Cardiac muscle cell (in vitro differentiated cells and primary cell): ENCODE measurements at regions not wholly inside any gene's neighbourhood (a gene's known extent, or its start where the extent isn't known, plus 50 kb on each side); places are given as distances from the start of the nearest gene placed in this dataset.

ENCODE experiments used
- DNase-seq, 2 donors: peaks; one replicate each; pipeline versions ENCODE4 v3.0.0 to v3.0.0-alpha.2; 2010 to 2017; ENCODE audit warnings: low read depth in 1 of 2, low spot score in 1 of 2
- H3K27ac ChIP-seq: fragments of 200-600 bp; sonication (generic); 2 replicates; pipeline ENCODE4 v1.5.1; 2016
- H3K27me3 ChIP-seq: fragments of 200-600 bp; sonication (generic); 2 replicates; pipeline ENCODE4 v1.6.0; 2016; ENCODE audit warnings: control low read depth
- H3K36me3 ChIP-seq: fragments of 200-600 bp; sonication (generic); 2 replicates; pipeline ENCODE4 v1.5.1; 2016; ENCODE audit warnings: control low read depth
- H3K4me1 ChIP-seq: fragments of 200-600 bp; sonication (generic); 2 replicates; pipeline ENCODE4 v1.8.1; 2017; ENCODE audit warnings: low read depth, mild to moderate bottlenecking, mixed run types
- H3K4me3 ChIP-seq: fragments of 200-600 bp; sonication (generic); 2 replicates; pipeline ENCODE4 v1.5.1; 2016; ENCODE audit warnings: mild to moderate bottlenecking
- H3K9me3 ChIP-seq: fragments of 200-600 bp; sonication (generic); 2 replicates; pipeline ENCODE4 v1.5.1; 2017; ENCODE audit warnings: low read depth, mild to moderate bottlenecking, control low read depth
- TF ChIP-seq, protein P1 (sequence below): IDR thresholded peaks from 2 replicates; pipeline ENCODE4 v1.5.1; 2012; ENCODE audit warnings: low read depth, mild to moderate bottlenecking, low read length

DNA sequence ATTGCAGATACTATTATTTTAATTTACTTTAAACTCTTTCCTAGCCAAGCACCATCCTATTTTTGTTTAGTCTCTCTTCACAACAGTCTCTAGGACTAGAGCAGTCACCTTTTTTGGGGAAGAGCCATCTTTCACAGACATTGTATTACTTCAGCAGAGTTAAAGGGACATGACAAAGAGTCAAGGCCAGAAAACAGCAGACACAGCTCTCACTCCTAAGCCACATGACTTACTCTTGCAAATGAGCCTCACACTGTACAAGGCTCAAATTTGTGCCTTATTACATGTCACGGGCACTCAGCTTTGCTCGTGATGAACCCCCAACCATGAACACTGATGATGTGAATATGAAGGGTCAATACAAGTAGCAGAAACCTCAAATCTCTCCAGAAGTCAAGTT, 104.3 kb downstream of the ZNF608 start:
- no peaks in the 10 kb centered on the region for H3K9me3 ChIP-seq
- H3K4me1 ChIP-seq, result peaks cover 56% of the 10 kb centered on the region
- TF ChIP-seq, protein P1, sequence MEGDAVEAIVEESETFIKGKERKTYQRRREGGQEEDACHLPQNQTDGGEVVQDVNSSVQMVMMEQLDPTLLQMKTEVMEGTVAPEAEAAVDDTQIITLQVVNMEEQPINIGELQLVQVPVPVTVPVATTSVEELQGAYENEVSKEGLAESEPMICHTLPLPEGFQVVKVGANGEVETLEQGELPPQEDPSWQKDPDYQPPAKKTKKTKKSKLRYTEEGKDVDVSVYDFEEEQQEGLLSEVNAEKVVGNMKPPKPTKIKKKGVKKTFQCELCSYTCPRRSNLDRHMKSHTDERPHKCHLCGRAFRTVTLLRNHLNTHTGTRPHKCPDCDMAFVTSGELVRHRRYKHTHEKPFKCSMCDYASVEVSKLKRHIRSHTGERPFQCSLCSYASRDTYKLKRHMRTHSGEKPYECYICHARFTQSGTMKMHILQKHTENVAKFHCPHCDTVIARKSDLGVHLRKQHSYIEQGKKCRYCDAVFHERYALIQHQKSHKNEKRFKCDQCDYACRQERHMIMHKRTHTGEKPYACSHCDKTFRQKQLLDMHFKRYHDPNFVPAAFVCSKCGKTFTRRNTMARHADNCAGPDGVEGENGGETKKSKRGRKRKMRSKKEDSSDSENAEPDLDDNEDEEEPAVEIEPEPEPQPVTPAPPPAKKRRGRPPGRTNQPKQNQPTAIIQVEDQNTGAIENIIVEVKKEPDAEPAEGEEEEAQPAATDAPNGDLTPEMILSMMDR, result no peak
- DNase-seq, result no peak
- no peak overlapping the region for H3K4me3 ChIP-seq
- H3K27ac ChIP-seq, result peak overlapping the region; percentile 69
- peaks cover 41% of the 10 kb centered on the region for H3K36me3 ChIP-seq
- H3K27me3 ChIP-seq, result no peaks in the 10 kb centered on the region

DNA sequence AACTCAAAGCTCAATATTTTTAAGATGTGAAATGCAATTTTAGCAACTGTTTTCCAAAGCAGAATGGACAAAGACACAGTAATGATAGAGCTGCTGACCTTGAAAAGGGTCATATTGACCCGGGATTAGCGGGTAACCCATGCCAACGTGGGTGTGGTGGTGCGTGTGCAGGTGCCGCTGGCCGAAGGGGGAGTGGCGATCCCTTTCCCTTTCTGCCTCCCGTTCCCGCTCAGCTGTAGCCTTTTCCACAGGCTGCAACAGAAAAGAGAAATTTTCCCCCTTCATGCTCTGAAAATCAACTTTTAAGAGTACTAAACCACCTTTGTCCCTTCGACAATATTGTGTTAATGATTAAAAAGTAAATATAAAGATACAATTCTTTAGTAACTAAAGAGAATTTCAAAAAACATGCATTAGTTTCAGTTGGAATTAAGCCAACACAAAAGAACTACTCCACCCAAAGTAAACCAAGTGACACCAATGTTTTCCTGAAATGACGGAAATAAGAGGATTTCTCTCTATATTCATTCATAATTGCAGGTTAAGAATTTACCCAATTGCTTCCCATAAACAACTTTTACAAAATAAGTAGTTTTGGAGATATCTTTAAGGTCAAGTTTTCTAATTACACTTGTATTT, 105.2 kb downstream of the ZNF608 start:
- Histone ChIP-seq H3K9me3 (no peaks in the 10 kb centered on the region), H3K4me1 (peaks cover 52% of the 10 kb centered on the region), H3K36me3 (peaks cover 33% of the 10 kb centered on the region), H3K27me3 (no peaks in the 10 kb centered on the region), H3K4me3 (no peak overlapping the region), H3K27ac (peak overlapping the region; percentile 69)
- DNase-seq, result no peak
- TF ChIP-seq, protein P1, result no peak

DNA sequence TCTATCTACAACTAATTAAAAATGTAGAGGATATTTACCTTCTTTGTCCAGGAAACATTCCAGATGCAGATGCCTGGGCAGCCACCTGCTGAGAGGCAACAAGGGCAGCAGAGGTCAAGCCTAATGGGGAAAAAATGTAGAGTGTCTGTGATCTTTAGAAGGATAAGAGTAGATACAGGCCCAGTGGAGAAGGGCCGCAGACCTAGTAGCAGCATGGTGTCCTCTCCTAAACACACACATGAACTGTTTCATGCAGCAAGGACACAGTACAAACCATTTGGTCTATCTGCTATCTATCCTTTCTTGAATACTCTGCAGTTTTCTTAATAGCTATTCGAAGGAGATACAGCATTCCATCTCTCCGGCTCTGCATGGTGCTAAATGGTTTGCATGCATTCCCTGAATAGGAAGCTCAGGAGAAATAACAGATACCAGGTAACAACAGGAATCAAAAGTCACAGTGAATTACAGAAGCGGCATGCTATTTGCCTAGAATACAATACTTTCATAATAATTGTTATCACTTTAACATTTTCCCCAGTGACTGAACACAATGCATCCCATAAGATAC, 107.3 kb downstream of the ZNF608 start:
- no peak for DNase-seq
- Histone ChIP-seq H3K4me1 (peaks cover 51% of the 10 kb centered on the region), H3K4me3 (no peak overlapping the region), H3K9me3 (no peaks in the 10 kb centered on the region), H3K36me3 (peaks cover 29% of the 10 kb centered on the region), H3K27me3 (no peaks in the 10 kb centered on the region), H3K27ac (peak overlapping the region; percentile 69)
- TF ChIP-seq, protein P1, result no peak

DNA sequence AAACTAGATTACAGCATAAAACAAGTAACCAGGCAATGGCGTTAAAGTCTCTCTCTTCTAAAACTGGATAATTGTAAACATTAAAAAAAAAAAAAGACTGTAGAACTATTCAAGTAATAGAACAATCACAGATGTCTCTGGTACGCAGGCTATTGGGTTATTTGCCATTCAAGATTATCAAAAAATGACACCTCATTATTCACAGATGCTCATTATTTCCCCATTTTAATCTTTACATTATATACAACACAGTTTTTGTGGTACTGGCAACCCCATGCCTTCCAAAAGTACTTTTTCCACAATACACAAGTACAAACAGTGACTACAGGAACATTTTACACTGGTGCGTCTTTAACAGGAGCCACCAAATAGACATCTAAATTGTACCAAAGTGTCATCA, 109.4 kb downstream of the ZNF608 start:
- no peak for DNase-seq
- TF ChIP-seq, protein P1, result no peak
- Histone ChIP-seq H3K27me3 (no peaks in the 10 kb centered on the region), H3K9me3 (no peaks in the 10 kb centered on the region), H3K4me3 (no peak overlapping the region), H3K27ac (no peak overlapping the region), H3K36me3 (peaks cover 17% of the 10 kb centered on the region), H3K4me1 (peaks cover 34% of the 10 kb centered on the region)

DNA sequence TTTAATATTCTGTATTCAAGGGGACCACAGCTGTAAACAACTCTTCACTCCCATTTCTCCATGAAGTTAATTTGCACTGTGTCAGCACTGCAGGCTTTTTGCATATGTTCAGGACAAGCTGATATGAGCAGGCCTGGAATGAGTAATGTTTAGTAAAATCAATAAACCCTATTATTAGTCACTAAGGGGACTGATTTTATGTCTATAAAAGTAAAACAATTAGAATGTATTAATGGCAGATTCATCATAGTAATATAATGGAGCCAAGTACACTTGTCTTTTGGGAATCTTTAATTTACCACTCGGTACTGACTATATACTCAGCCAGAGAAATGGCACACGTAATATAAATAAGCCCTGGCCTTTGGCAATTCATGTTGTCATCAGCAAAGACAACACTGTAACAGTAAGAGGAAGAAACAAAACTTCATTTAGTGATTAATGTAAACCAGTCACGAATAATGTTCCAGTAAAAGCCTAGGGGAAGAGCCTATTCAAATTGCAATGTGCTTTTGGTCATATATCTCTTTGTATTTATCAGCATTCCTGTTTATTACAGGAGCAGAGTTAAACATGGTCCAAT, 111.6 kb downstream of the ZNF608 start:
- H3K36me3 ChIP-seq, result peaks cover 4% of the 10 kb centered on the region
- H3K4me1 ChIP-seq, result peaks cover 27% of the 10 kb centered on the region
- DNase-seq, result no peak
- TF ChIP-seq, protein P1, result no peak
- no peak overlapping the region for H3K4me3 ChIP-seq
- no peaks in the 10 kb centered on the region for H3K27me3 ChIP-seq
- H3K27ac ChIP-seq, result peak overlapping the region; percentile 58
- no peaks in the 10 kb centered on the region for H3K9me3 ChIP-seq
